Osteocyte (in vitro differentiated cells): ENCODE measurements at regions not wholly inside any gene's neighbourhood (a gene's known extent, or its start where the extent isn't known, plus 50 kb on each side); places are given as distances from the start of the nearest gene placed in this dataset.

Source experiments
- DNase-seq: peaks from one replicate; pipeline ENCODE4 v3.0.0; 2021; ENCODE audit warnings: mixed read lengths; ENCODE audit not compliant: unreplicated experiment; ENCODE audit errors: extremely low spot score
- H3K27ac Mint-ChIP-seq: one replicate; pipeline ENCODE4 v1.8.0; 2021; ENCODE audit warnings: mild to moderate bottlenecking, mixed read lengths; ENCODE audit not compliant: unreplicated experiment
- H3K27me3 Mint-ChIP-seq: one replicate; pipeline ENCODE4 v1.8.0; 2021; ENCODE audit warnings: mixed read lengths; ENCODE audit not compliant: unreplicated experiment
- H3K36me3 Mint-ChIP-seq: one replicate; pipeline ENCODE4 v1.8.0; 2021; ENCODE audit warnings: mixed read lengths; ENCODE audit not compliant: unreplicated experiment
- H3K4me1 Mint-ChIP-seq: one replicate; pipeline ENCODE4 v1.8.0; 2021; ENCODE audit warnings: mixed read lengths; ENCODE audit not compliant: unreplicated experiment
- H3K4me3 Mint-ChIP-seq: one replicate; pipeline ENCODE4 v1.8.0; 2021; ENCODE audit warnings: mild to moderate bottlenecking, moderate library complexity, mixed read lengths; ENCODE audit not compliant: unreplicated experiment
- H3K9me3 Mint-ChIP-seq: one replicate; pipeline ENCODE4 v1.8.0; 2021; ENCODE audit warnings: mixed read lengths; ENCODE audit not compliant: unreplicated experiment
- CTCF ChIP-seq: fragments of 200-600 bp; sonication (generic); IDR thresholded peaks from 2 replicates; pipeline ENCODE4 v1.5.0; 2021; ENCODE audit warnings: antibody characterized with exemption, mild to moderate bottlenecking, moderate library complexity

GRCh38 chr10:109202111-109202510, 721.2 kb downstream of the XPNPEP1 start:
- TF ChIP-seq CTCF = no peak
- no peaks in the 10 kb centered on the region for H3K36me3 Mint-ChIP-seq
- no peak for DNase-seq

GRCh38 chr10:109200646-109201045, 722.7 kb downstream of the XPNPEP1 start:
- DNase-seq = no peak
- TF ChIP-seq CTCF = no peak
- Mint-ChIP-seq H3K27ac (no peak overlapping the region), H3K9me3 (peaks cover 13% of the 10 kb centered on the region), H3K4me1 (no peaks in the 10 kb centered on the region), H3K27me3 (no peaks in the 10 kb centered on the region), H3K4me3 (no peak overlapping the region), H3K36me3 (no peaks in the 10 kb centered on the region)

More at GRCh38 chr10:109202111-109202510, 721.2 kb downstream of the XPNPEP1 start:
- Mint-ChIP-seq H3K9me3 (peaks cover 12% of the 10 kb centered on the region), H3K27ac (no peak overlapping the region), H3K27me3 (no peaks in the 10 kb centered on the region), H3K4me1 (no peaks in the 10 kb centered on the region), H3K4me3 (no peak overlapping the region)

- H3K27ac Mint-ChIP-seq = no peak overlapping the region
- no peak for TF ChIP-seq CTCF
- H3K4me3 Mint-ChIP-seq = no peak overlapping the region
- H3K27me3 Mint-ChIP-seq = no peaks in the 10 kb centered on the region
- H3K4me1 Mint-ChIP-seq = no peaks in the 10 kb centered on the region
- DNase-seq = no peak
- peaks cover 20% of the 10 kb centered on the region for H3K9me3 Mint-ChIP-seq
- no peaks in the 10 kb centered on the region for H3K36me3 Mint-ChIP-seq
Observed at GRCh38 chr10:109191823-109192222, 731.5 kb downstream of the XPNPEP1 start.

GRCh38 chr10:109191341-109191740, 732.0 kb downstream of the XPNPEP1 start:
- DNase-seq = no peak
- Mint-ChIP-seq H3K27ac (no peak overlapping the region), H3K27me3 (no peaks in the 10 kb centered on the region), H3K4me1 (no peaks in the 10 kb centered on the region), H3K9me3 (peaks cover 24% of the 10 kb centered on the region), H3K36me3 (no peaks in the 10 kb centered on the region), H3K4me3 (no peak overlapping the region)
- no peak for TF ChIP-seq CTCF

GRCh38 chr10:109187677-109188076, 735.6 kb downstream of the XPNPEP1 start:
- Mint-ChIP-seq H3K4me1 (no peaks in the 10 kb centered on the region), H3K9me3 (peaks cover 42% of the 10 kb centered on the region), H3K27me3 (no peaks in the 10 kb centered on the region), H3K4me3 (no peak overlapping the region), H3K27ac (no peak overlapping the region), H3K36me3 (no peaks in the 10 kb centered on the region)
- no peak for TF ChIP-seq CTCF
- no peak for DNase-seq
